HepG2 (cell line): ENCODE measurements at regions not wholly inside any gene's neighbourhood (a gene's known extent, or its start where the extent isn't known, plus 50 kb on each side); places are given as distances from the start of the nearest gene placed in this dataset.

Experiments used
- ATAC-seq: fragments of 200-7000 bp; cut with Tn5 transposase; 3 replicates; pipeline ENCODE4 v1.9.1; 2020; ENCODE audit warnings: mild to moderate bottlenecking, moderate library complexity
- BruUV-seq: library from RNA; stranded (reverse); fragments of 400-500 nt; replicated peaks from 2 replicates; lab custom pipeline; 2021; lab: Mats Ljungman, UMichigan
- CTCF ChIA-PET: fragments of 300-600 bp; formaldehyde crosslinking; extraction: SDS; loops from one replicate; lab custom pipeline; 2021; ENCODE audit warnings: low total read pairs, inconsistent platforms, low intra/inter-chr PET ratio; lab: Yijun Ruan, JAX
- POLR2A ChIA-PET: fragments of 350-600 bp; sonication (Branson Sonifier 250); formaldehyde crosslinking; loops from one replicate; lab custom pipeline; 2020; ENCODE audit warnings: antibody characterized with exemption, inconsistent platforms; lab: Yijun Ruan, JAX
- DNase-seq: peaks from one replicate; pipeline ENCODE4 v3.0.0-alpha.2; 2015; ENCODE audit warnings: low spot score
- FAIRE-seq: peaks from 3 replicates; lab custom pipeline; 2011; peaks lifted over from hg19 to GRCh38; lab: Jason Lieb, UNC
- H2AFZ ChIP-seq: one replicate; pipeline ENCODE4 v1.6.1; 2011; ENCODE audit warnings: low read length, inconsistent platforms
- H3K27ac ChIP-seq: fragments of 300-600 bp; 3 replicates; pipeline ENCODE4 v1.8.0; 2011; ENCODE audit warnings: mixed run types, mild to moderate bottlenecking, mixed read lengths, low read length, inconsistent platforms; ENCODE audit not compliant: insufficient read depth; ENCODE audit errors: extremely low read length
- H3K27me3 ChIP-seq, 2 experiments: fragments of 200-600 bp in 1 of 2; 2 replicates in 1 of 2; 3 replicates in 1 of 2; pipeline versions ENCODE4 v1.6.0 to v1.8.0; 2011; ENCODE audit warnings: low read length in 2 of 2, mild to moderate bottlenecking in 2 of 2, moderate library complexity in 2 of 2, inconsistent platforms in 1 of 2; ENCODE audit not compliant: insufficient read depth in 2 of 2, control insufficient read depth in 1 of 2
- H3K36me3 ChIP-seq, 2 experiments: fragments of 200-600 bp in 1 of 2; replicated peaks in 1 of 2; 2 replicates in 1 of 2; 3 replicates in 1 of 2; pipeline versions ENCODE4 v1.5.1 to v1.8.0; 2011; ENCODE audit warnings: low read length in 2 of 2, inconsistent platforms in 1 of 2; ENCODE audit not compliant: insufficient read depth in 2 of 2, control insufficient read depth in 1 of 2
- H3K4me1 ChIP-seq: 2 replicates; pipeline ENCODE4 v1.5.1; 2012; ENCODE audit warnings: low read length, inconsistent platforms; ENCODE audit not compliant: insufficient read depth
- H3K4me2 ChIP-seq: 2 replicates; pipeline ENCODE4 v1.6.0; 2011; ENCODE audit warnings: low read depth, low read length, inconsistent platforms
- H3K4me3 ChIP-seq, 3 experiments: fragments of 200-600 bp in 1 of 3; sonication (generic), shearing (Covaris generic) in 1 of 3; replicated peaks in 1 of 3; 2 replicates each; pipeline ENCODE4 v1.5.1; 2011 to 2016; ENCODE audit warnings: low read length in 3 of 3, inconsistent platforms in 2 of 3, low read depth in 2 of 3, mild to moderate bottlenecking in 2 of 3, control low read depth in 1 of 3, mixed read lengths in 1 of 3; ENCODE audit not compliant: insufficient read depth in 1 of 3
- H3K79me2 ChIP-seq: one replicate; pipeline ENCODE4 v1.6.1; 2011; ENCODE audit warnings: low read length, inconsistent platforms; ENCODE audit not compliant: insufficient read depth
- H3K9ac ChIP-seq: 2 replicates; pipeline ENCODE4 v1.6.0; 2011; ENCODE audit warnings: mild to moderate bottlenecking, low read depth, low read length, inconsistent platforms; ENCODE audit not compliant: insufficient read depth
- H3K9me3 ChIP-seq: 2 replicates; pipeline ENCODE4 v1.5.1; 2012; ENCODE audit warnings: mild to moderate bottlenecking, low read length
- H4K20me1 ChIP-seq: 2 replicates; pipeline ENCODE4 v1.6.0; 2011; ENCODE audit warnings: inconsistent platforms, mild to moderate bottlenecking, low read length, moderate library complexity; ENCODE audit not compliant: insufficient read depth
- CENPX ChIP-seq: sonication (generic); formaldehyde crosslinking; IDR thresholded peaks from 2 replicates; pipeline ENCODE4 v1.9.0; 2021; ENCODE audit warnings: mild to moderate bottlenecking, missing genetic modification reagents, moderate library complexity
- KIAA2018 ChIP-seq: sonication (generic); formaldehyde crosslinking; IDR thresholded peaks from 2 replicates; pipeline ENCODE4 v1.5.0; 2020; ENCODE audit warnings: mild to moderate bottlenecking, missing genetic modification reagents, borderline replicate concordance
- NFE2 ChIP-seq: sonication (generic); formaldehyde crosslinking; IDR thresholded peaks from 2 replicates; pipeline ENCODE4 v1.4.0; 2020; ENCODE audit warnings: missing genetic modification reagents
- SMAD1 ChIP-seq: sonication (generic); formaldehyde crosslinking; IDR thresholded peaks from 2 replicates; pipeline ENCODE4 v1.4.0; 2020; ENCODE audit warnings: missing genetic modification reagents, low read depth, mild to moderate bottlenecking, borderline replicate concordance
- SMC3 ChIP-seq: IDR thresholded peaks from 2 replicates; pipeline ENCODE4 v1.6.1; 2011; ENCODE audit warnings: low read length, improper control_type of control experiment
- SPEN ChIP-seq: sonication (generic); formaldehyde crosslinking; IDR thresholded peaks from 2 replicates; pipeline ENCODE4 v1.5.1; 2020; ENCODE audit warnings: low read depth, mild to moderate bottlenecking, missing genetic modification reagents
- TFDP2 ChIP-seq: sonication (generic); formaldehyde crosslinking; IDR thresholded peaks from 2 replicates; pipeline ENCODE4 v1.4.0; 2020; ENCODE audit warnings: missing genetic modification reagents
- TMF1 ChIP-seq: sonication (generic); formaldehyde crosslinking; IDR thresholded peaks from 2 replicates; pipeline ENCODE4 v1.8.1; 2022; ENCODE audit warnings: low read depth, missing genetic modification reagents
- ZC3H13 ChIP-seq: sonication (generic); formaldehyde crosslinking; IDR thresholded peaks from 2 replicates; pipeline ENCODE4 v1.8.1; 2023; ENCODE audit warnings: mild to moderate bottlenecking, missing genetic modification reagents, moderate library complexity
- ZNF75D ChIP-seq: sonication (generic); formaldehyde crosslinking; IDR thresholded peaks from 2 replicates; pipeline ENCODE4 v1.8.1; 2023; ENCODE audit warnings: missing genetic modification reagents, mild to moderate bottlenecking, borderline replicate concordance
- WGBS: methylation state at CpG from one replicate; pipeline ENCODE4 v1.1.6; 2017; ENCODE audit warnings: low lambda C conversion rate; 5-methylcytosine and 5-hydroxymethylcytosine counted together
- in situ Hi-C: cut with HindIII; loops from 2 replicates; pipeline ENCODE4 v1.10.0; 2017; ENCODE audit warnings: low pct_unique_long_range_greater_than_20kb; ENCODE audit not compliant: extremely low pct_ligation_motif_present
- intact Hi-C: fragments of 100-400 bp; cut with micrococcal nuclease; formaldehyde crosslinking; loops from one replicate; pipeline ENCODE4 v1.10.0; 2022; ENCODE audit not compliant: unreplicated experiment

GRCh38 chr6:134647861-134648260, 302.0 kb downstream of the ALDH8A1 start (continued):
- TF ChIP-seq ZNF75D (CRISPR knock-in tag) (no peak), ZC3H13 (CRISPR knock-in tag) (no peak), TMF1 (no peak), NFE2 (no peak), SMC3 (no peak), SPEN (CRISPR knock-in tag) (no peak)

- CTCF ChIA-PET, result interaction anchor here (4.8 kb wide), 1 partner anchor 470 kb away, joined by 78 read pairs; no protein-coding TSS in a partner anchor
- intact Hi-C loops, result loop anchor here (10.0 kb wide), 1 partner anchor 188 kb away; no protein-coding TSS in a partner anchor
- no peaks in the 10 kb centered on the region for H4K20me1 ChIP-seq
- H3K4me1 ChIP-seq, result 0 out of 2 replicates have a peak, but pooled peaks cover 4% of the 10 kb centered on the region
- H3K36me3 ChIP-seq, result no peaks in the 10 kb centered on the region
- TF ChIP-seq CENPX, result no peak
- TF ChIP-seq TFDP2 (CRISPR knock-in tag), result no peak
- TF ChIP-seq KIAA2018 (CRISPR knock-in tag), result no peak
- TF ChIP-seq NFE2, result no peak
- no peak for TF ChIP-seq SMAD1 (CRISPR knock-in tag)
- H2AFZ ChIP-seq, result no peak overlapping the region
- no peak overlapping the region for H3K27ac ChIP-seq
- no peak overlapping the region for H3K4me2 ChIP-seq
- H3K79me2 ChIP-seq, result no peaks in the 10 kb centered on the region
- DNase-seq (no peak), ATAC-seq (no peak), FAIRE-seq (no peak)
- H3K9ac ChIP-seq, result no peak overlapping the region
- in situ Hi-C loops, result loop anchor here (5.0 kb wide), 1 partner anchor 471 kb away; no protein-coding TSS in a partner anchor
- no peaks in the 10 kb centered on the region for H3K9me3 ChIP-seq
- H3K4me3 ChIP-seq, result no peak overlapping the region
- WGBS, result 5% methylated on average over 4 of the region's 4 CpGs
- POLR2A ChIA-PET, result no interaction called here
- H3K27me3 ChIP-seq, result no peaks in the 10 kb centered on the region
- no TSS peak for BruUV-seq
Observed at GRCh38 chr6:134642819-134643218, 307.1 kb downstream of the ALDH8A1 start.
